ENCODE measurements at regions not wholly inside any gene's neighbourhood (a gene's known extent, or its start where the extent isn't known, plus 50 kb on each side); places are given as distances from the start of the nearest gene placed in this dataset. TPM values are rescaled to one million over a fixed set of nuclear protein-coding genes. Genes with fewer than 3 reads are reported as not detected.

- no peak overlapping the region for H2BK12ac ChIP-seq (ENCODE audit: low read length)
- H3K18ac ChIP-seq (ENCODE audit: low read length) = no peak overlapping the region
- H3K4me2 ChIP-seq (ENCODE audit: insufficient read depth, low read length, poor library complexity, severe bottlenecking) = no peak overlapping the region
- peaks cover 0 to 6% of the 10 kb centered on the region in 2 donors for H3K9me3 ChIP-seq (replicated peaks in 1 of 2; ENCODE audit: control insufficient read depth in 2 of 2, insufficient read depth in 1 of 2, low read depth in 1 of 2, low read length in 2 of 2)
- no peaks in the 10 kb centered on the region for H3K79me1 ChIP-seq (ENCODE audit: low read depth, low read length)
- H3K4me1 ChIP-seq (ENCODE audit: control insufficient read depth in 2 of 2, insufficient read depth in 1 of 2, low read depth in 1 of 2, low read length in 2 of 2) = peaks cover 0 to 1% of the 10 kb centered on the region in 2 donors
- no peak overlapping the region for H2BK15ac ChIP-seq (ENCODE audit: low read length)
- DNase-seq (ENCODE audit: low spot score) = no peak
- no peak overlapping the region for H2AK5ac ChIP-seq (ENCODE audit: low read depth, low read length)
- H3K27me3 ChIP-seq (ENCODE audit: control insufficient read depth in 3 of 3, insufficient read depth in 3 of 3, low read depth in 1 of 3, low read length in 3 of 3) = no peaks in the 10 kb centered on the region
- no peaks in the 10 kb centered on the region for H3K36me3 ChIP-seq (replicated peaks in 1 of 2; ENCODE audit: control insufficient read depth in 2 of 2, insufficient read depth in 2 of 2, low read length in 2 of 2)
- no peak overlapping the region for H3K23ac ChIP-seq (ENCODE audit: low read depth, low read length, poor library complexity)
- H3K27ac ChIP-seq (replicated peaks; ENCODE audit: low read length) = no peak overlapping the region
- H3K4ac ChIP-seq (ENCODE audit: low read length) = no peak overlapping the region
- WGBS, 2 donors (ENCODE audit: extremely low coverage in 2 of 2, insufficient read length in 2 of 2, insufficient replicate concordance in 1 of 2) = no CpG with 5 or more reads among the region's 6 CpGs
- no peak overlapping the region for H3K4me3 ChIP-seq (ENCODE audit: low read length in 2 of 2)
- H3K9ac ChIP-seq (ENCODE audit: low read depth, low read length, poor library complexity) = no peak overlapping the region
- H4K91ac ChIP-seq (ENCODE audit: low read depth, low read length, poor library complexity) = no peak overlapping the region
- H4K8ac ChIP-seq (ENCODE audit: low read depth, low read length) = no peak overlapping the region
- no peak overlapping the region for H2BK120ac ChIP-seq (ENCODE audit: low read depth, low read length)
- H2AFZ ChIP-seq (ENCODE audit: low read length) = no peak overlapping the region
- H2BK5ac ChIP-seq (ENCODE audit: low read length) = no peak overlapping the region
- H3K14ac ChIP-seq (ENCODE audit: low read length) = no peak overlapping the region
These were observed 50.9 kb upstream of the STARD4 start for GRCh38 chr5:111563031-111563822.

GRCh38 chr5:111562561-111562960, 50.2 kb upstream of the STARD4 start:
- Histone ChIP-seq H2BK15ac (ENCODE audit: low read length) (no peak overlapping the region), H3K4me1 (ENCODE audit: control insufficient read depth in 2 of 2, insufficient read depth in 1 of 2, low read depth in 1 of 2, low read length in 2 of 2) (peaks cover 0 to 1% of the 10 kb centered on the region in 2 donors), H4K8ac (ENCODE audit: low read depth, low read length) (no peak overlapping the region), H3K14ac (ENCODE audit: low read length) (no peak overlapping the region), H3K9ac (ENCODE audit: low read depth, low read length, poor library complexity) (no peak overlapping the region), H3K4me3 (ENCODE audit: low read length in 2 of 2) (no peak overlapping the region), H2BK120ac (ENCODE audit: low read depth, low read length) (no peak overlapping the region), H3K4ac (ENCODE audit: low read length) (no peak overlapping the region), H3K23ac (ENCODE audit: low read depth, low read length, poor library complexity) (no peak overlapping the region), H3K4me2 (ENCODE audit: insufficient read depth, low read length, poor library complexity, severe bottlenecking) (no peak overlapping the region), H3K79me1 (ENCODE audit: low read depth, low read length) (no peaks in the 10 kb centered on the region), H3K27me3 (ENCODE audit: control insufficient read depth in 3 of 3, insufficient read depth in 3 of 3, low read depth in 1 of 3, low read length in 3 of 3) (no peaks in the 10 kb centered on the region), H2AK5ac (ENCODE audit: low read depth, low read length) (no peak overlapping the region), H3K27ac (replicated peaks; ENCODE audit: low read length) (no peak overlapping the region), H3K18ac (ENCODE audit: low read length) (no peak overlapping the region), H2AFZ (ENCODE audit: low read length) (no peak overlapping the region), H2BK5ac (ENCODE audit: low read length) (no peak overlapping the region), H3K9me3 (replicated peaks in 1 of 2; ENCODE audit: control insufficient read depth in 2 of 2, insufficient read depth in 1 of 2, low read depth in 1 of 2, low read length in 2 of 2) (peaks cover 0 to 6% of the 10 kb centered on the region in 2 donors), H2BK12ac (ENCODE audit: low read length) (no peak overlapping the region), H3K36me3 (replicated peaks in 1 of 2; ENCODE audit: control insufficient read depth in 2 of 2, insufficient read depth in 2 of 2, low read length in 2 of 2) (no peaks in the 10 kb centered on the region), H4K91ac (ENCODE audit: low read depth, low read length, poor library complexity) (no peak overlapping the region)
- no CpG with 5 or more reads among the region's 3 CpGs for WGBS, 2 donors (ENCODE audit: extremely low coverage in 2 of 2, insufficient read length in 2 of 2, insufficient replicate concordance in 1 of 2)
- no peak for DNase-seq (ENCODE audit: low spot score)

Small RNA genes in the stretch of these regions (small RNA-seq; reads per million reads assigned to genes)
- gene AC008967.1 (ENCODE audit: insufficient read depth) (not detected), gene HMGN1P13 (ENCODE audit: insufficient read depth) (not detected)
